ENCODE measurements at regions not wholly inside any gene's neighbourhood (a gene's known extent, or its start where the extent isn't known, plus 50 kb on each side); places are given as distances from the start of the nearest gene placed in this dataset.

DNA sequence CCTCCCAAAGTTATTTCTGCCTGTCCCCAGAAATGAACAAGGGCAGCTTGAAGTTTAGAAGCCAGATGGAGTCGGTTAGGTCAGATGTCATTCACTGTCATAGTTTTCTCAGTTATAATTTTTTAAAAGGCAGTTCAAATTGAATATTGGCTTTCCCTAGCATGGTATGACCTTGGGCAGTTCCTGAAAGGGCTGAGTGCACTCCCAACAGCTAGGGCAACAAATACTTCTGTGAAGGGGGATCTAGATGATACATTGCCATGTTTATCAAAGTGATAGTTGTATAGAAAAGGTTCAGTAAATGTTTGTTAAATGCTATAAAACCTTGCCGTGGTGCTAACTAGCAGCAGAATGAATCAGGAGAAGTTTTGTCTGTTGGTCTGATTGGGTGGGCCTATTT lies 938.1 kb upstream of the GRIA3 start:
- H3K4me3 ChIP-seq = no peak overlapping the region
- WGBS, 2 donors = 68 to 86% methylated on average over 2 of the region's 2 CpGs
- H3K36me3 ChIP-seq = no peaks in the 10 kb centered on the region
- TF ChIP-seq EP300 (IDR thresholded peaks at IDR 0.05) (no peak), POLR2A (IDR thresholded peaks at IDR 0.05) (no peak)
- TF ChIP-seq, protein P1, sequence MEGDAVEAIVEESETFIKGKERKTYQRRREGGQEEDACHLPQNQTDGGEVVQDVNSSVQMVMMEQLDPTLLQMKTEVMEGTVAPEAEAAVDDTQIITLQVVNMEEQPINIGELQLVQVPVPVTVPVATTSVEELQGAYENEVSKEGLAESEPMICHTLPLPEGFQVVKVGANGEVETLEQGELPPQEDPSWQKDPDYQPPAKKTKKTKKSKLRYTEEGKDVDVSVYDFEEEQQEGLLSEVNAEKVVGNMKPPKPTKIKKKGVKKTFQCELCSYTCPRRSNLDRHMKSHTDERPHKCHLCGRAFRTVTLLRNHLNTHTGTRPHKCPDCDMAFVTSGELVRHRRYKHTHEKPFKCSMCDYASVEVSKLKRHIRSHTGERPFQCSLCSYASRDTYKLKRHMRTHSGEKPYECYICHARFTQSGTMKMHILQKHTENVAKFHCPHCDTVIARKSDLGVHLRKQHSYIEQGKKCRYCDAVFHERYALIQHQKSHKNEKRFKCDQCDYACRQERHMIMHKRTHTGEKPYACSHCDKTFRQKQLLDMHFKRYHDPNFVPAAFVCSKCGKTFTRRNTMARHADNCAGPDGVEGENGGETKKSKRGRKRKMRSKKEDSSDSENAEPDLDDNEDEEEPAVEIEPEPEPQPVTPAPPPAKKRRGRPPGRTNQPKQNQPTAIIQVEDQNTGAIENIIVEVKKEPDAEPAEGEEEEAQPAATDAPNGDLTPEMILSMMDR (IDR thresholded peaks at IDR 0.05) = no peak
- no peak for DNase-seq (ENCODE audit: low spot score in 2 of 2)
- H3K27ac ChIP-seq = no peak overlapping the region
- H3K27me3 ChIP-seq = no peaks in the 10 kb centered on the region
- no peaks in the 10 kb centered on the region for H3K4me1 ChIP-seq
- H3K9me3 ChIP-seq = no peaks in the 10 kb centered on the region

DNA sequence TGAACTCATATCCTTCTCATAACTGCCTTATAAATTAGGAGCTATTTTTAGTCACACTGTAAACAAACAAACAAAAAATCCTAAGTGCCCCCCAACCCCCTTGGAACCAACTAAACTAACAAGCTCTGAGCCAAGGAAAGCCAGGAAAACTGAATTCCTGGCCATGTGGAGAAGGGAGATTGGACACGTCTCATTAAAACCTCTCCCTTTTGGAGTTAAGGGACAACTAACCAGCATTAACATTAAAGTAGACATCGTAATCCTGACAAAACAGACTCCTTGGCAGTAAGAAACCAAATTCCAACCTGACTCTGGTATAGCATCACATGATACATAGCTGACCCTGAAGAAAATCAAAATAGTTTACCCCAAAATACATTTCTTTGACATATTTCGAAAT lies 937.1 kb upstream of the GRIA3 start:
- Histone ChIP-seq H3K4me3 (no peak overlapping the region), H3K4me1 (no peaks in the 10 kb centered on the region), H3K36me3 (no peaks in the 10 kb centered on the region), H3K27ac (no peak overlapping the region), H3K9me3 (no peaks in the 10 kb centered on the region), H3K27me3 (no peaks in the 10 kb centered on the region)
- no peak for DNase-seq (ENCODE audit: low spot score in 2 of 2)
- WGBS, 2 donors = 54 to 56% methylated on average over 3 of the region's 3 CpGs
- TF ChIP-seq POLR2A (IDR thresholded peaks at IDR 0.05) (no peak), EP300 (IDR thresholded peaks at IDR 0.05) (no peak)

- Histone ChIP-seq H3K9me3 (no peaks in the 10 kb centered on the region), H3K27me3 (no peaks in the 10 kb centered on the region), H3K36me3 (no peaks in the 10 kb centered on the region), H3K4me1 (no peaks in the 10 kb centered on the region), H3K27ac (no peak overlapping the region), H3K4me3 (no peak overlapping the region)
- no peak for DNase-seq (ENCODE audit: low spot score in 2 of 2)
- TF ChIP-seq, protein P1 (IDR thresholded peaks at IDR 0.05) = no peak
- TF ChIP-seq EP300 (IDR thresholded peaks at IDR 0.05) (no peak), POLR2A (IDR thresholded peaks at IDR 0.05) (no peak)
These were observed 935.4 kb upstream of the GRIA3 start for GRCh38 chrX:122248681-122249080.

- H3K27me3 ChIP-seq = no peaks in the 10 kb centered on the region
- H3K9me3 ChIP-seq = no peaks in the 10 kb centered on the region
- WGBS, 2 donors = 72 to 77% methylated on average over 5 of the region's 5 CpGs
- H3K36me3 ChIP-seq = no peaks in the 10 kb centered on the region
- H3K4me1 ChIP-seq = no peaks in the 10 kb centered on the region
- no peak overlapping the region for H3K4me3 ChIP-seq
- TF ChIP-seq EP300 (IDR thresholded peaks at IDR 0.05) (no peak), POLR2A (IDR thresholded peaks at IDR 0.05) (no peak)
- TF ChIP-seq, protein P1 (IDR thresholded peaks at IDR 0.05) = no peak
- no peak for DNase-seq (ENCODE audit: low spot score in 2 of 2)
- no peak overlapping the region for H3K27ac ChIP-seq
These were observed 931.6 kb upstream of the GRIA3 start for GRCh38 chrX:122252454-122252853.

GRCh38 chrX:122268353-122268752 lies 915.7 kb upstream of the GRIA3 start:
- no peak for TF ChIP-seq POLR2A (IDR thresholded peaks at IDR 0.05)
- TF ChIP-seq, protein P1 (IDR thresholded peaks at IDR 0.05) = no peak
- no peak for TF ChIP-seq EP300 (IDR thresholded peaks at IDR 0.05)
- Histone ChIP-seq H3K27ac (no peak overlapping the region), H3K9me3 (no peaks in the 10 kb centered on the region), H3K27me3 (no peaks in the 10 kb centered on the region), H3K4me3 (no peak overlapping the region), H3K4me1 (no peaks in the 10 kb centered on the region), H3K36me3 (no peaks in the 10 kb centered on the region)
- DNase-seq (ENCODE audit: low spot score in 2 of 2) = no peak

- no peak for TF ChIP-seq EP300 (IDR thresholded peaks at IDR 0.05)
- no peak for TF ChIP-seq POLR2A (IDR thresholded peaks at IDR 0.05)
- TF ChIP-seq, protein P1 (IDR thresholded peaks at IDR 0.05) = no peak
- Histone ChIP-seq H3K27ac (no peak overlapping the region), H3K4me1 (no peaks in the 10 kb centered on the region)
These were observed 914.8 kb upstream of the GRIA3 start for GRCh38 chrX:122269243-122269781.

More at GRCh38 chrX:122269243-122269781, 914.8 kb upstream of the GRIA3 start:
- H3K9me3 ChIP-seq = no peaks in the 10 kb centered on the region
- no peak for DNase-seq (ENCODE audit: low spot score in 2 of 2)
- no peaks in the 10 kb centered on the region for H3K36me3 ChIP-seq
- H3K4me3 ChIP-seq = no peak overlapping the region
- no peaks in the 10 kb centered on the region for H3K27me3 ChIP-seq
